PC-9 (cell line): ENCODE measurements at regions not wholly inside any gene's neighbourhood (a gene's known extent, or its start where the extent isn't known, plus 50 kb on each side); places are given as distances from the start of the nearest gene placed in this dataset.

Source experiments
- EZH2 ChIP-seq: fragments of 200-600 bp; sonication (generic); IDR thresholded peaks from 2 replicates; pipeline ENCODE4 v1.8.0; 2017; ENCODE audit warnings: antibody characterized with exemption, low read depth
- TF ChIP-seq, protein P1 (sequence below): fragments of 200-600 bp; sonication (generic); conservative IDR thresholded peaks from 2 replicates; pipeline ENCODE4 v1.6.1; 2017; ENCODE audit warnings: mixed run types, antibody characterized with exemption, mild to moderate bottlenecking, moderate library complexity

DNA sequence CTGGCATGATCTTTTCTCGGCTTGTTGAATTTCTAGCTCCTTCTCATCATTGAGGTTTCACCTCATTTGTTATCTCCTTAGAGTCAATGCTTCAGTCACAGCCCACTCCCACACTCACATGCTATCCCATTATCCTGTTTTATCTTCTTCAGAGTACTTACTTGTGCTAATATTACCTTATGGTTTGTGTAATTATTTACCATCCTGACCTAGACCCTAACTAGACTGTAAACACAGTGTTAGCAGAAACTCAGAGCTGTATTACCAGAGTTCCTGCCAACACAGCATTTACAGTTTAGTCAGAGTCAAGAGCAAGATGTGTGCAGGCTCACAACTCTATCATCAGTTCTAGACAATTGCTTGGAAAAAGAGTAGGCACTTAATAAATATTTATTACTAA is 144.7 kb downstream of the OTOL1 start:
- TF ChIP-seq, protein P1, sequence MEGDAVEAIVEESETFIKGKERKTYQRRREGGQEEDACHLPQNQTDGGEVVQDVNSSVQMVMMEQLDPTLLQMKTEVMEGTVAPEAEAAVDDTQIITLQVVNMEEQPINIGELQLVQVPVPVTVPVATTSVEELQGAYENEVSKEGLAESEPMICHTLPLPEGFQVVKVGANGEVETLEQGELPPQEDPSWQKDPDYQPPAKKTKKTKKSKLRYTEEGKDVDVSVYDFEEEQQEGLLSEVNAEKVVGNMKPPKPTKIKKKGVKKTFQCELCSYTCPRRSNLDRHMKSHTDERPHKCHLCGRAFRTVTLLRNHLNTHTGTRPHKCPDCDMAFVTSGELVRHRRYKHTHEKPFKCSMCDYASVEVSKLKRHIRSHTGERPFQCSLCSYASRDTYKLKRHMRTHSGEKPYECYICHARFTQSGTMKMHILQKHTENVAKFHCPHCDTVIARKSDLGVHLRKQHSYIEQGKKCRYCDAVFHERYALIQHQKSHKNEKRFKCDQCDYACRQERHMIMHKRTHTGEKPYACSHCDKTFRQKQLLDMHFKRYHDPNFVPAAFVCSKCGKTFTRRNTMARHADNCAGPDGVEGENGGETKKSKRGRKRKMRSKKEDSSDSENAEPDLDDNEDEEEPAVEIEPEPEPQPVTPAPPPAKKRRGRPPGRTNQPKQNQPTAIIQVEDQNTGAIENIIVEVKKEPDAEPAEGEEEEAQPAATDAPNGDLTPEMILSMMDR = no peak
- no peak for TF ChIP-seq EZH2
